HG03159 (cell line): ENCODE measurements at regions not wholly inside any gene's neighbourhood (a gene's known extent, or its start where the extent isn't known, plus 50 kb on each side); places are given as distances from the start of the nearest gene placed in this dataset.

ENCODE experiments used
- ATAC-seq: cut with Tn5 transposase; IDR thresholded peaks from one replicate; pipeline ENCODE4 v1.9.1; 2021; ENCODE audit warnings: mild to moderate bottlenecking, moderate library complexity; ENCODE audit not compliant: unreplicated experiment

DNA sequence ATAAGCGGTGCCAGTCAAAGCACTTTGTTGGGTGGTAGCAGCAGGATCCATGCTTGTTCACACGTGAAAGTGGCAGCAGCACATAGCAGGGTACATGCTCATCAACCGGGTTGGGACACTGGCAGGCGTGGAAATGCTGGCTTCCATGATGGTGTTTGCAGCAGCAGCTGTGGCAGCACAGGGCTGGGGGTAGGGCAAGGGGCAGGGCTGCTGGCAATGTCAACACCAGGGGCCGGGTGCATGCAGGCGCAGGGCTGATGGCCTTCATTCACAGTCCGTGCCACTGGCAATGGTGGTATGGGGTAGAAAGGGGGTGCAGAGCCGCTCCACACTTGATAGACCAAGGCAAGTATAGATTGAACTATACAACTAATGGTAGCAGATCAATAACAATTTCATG lies 374.7 kb upstream of the FAM241A start:
- no peak for ATAC-seq

DNA sequence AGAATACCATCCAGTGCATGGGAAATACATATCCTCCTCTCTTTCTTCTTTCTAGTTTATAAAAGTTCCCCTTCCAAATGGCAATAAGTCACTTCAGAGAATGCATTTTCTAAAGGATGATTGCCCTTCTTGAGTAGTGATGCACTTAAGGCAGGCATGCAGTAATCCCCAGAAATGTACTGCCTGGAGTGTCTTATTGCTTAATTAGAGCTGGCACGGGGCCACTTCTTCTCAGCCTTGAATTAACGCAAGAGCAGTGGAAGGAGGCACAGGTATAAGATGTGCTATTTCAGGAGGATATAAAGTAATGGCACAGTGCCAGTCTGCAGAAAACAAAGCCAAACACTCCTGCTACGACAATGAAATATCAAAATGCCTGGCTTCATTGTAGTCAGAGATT lies 371.4 kb upstream of the FAM241A start:
- no peak for ATAC-seq

DNA sequence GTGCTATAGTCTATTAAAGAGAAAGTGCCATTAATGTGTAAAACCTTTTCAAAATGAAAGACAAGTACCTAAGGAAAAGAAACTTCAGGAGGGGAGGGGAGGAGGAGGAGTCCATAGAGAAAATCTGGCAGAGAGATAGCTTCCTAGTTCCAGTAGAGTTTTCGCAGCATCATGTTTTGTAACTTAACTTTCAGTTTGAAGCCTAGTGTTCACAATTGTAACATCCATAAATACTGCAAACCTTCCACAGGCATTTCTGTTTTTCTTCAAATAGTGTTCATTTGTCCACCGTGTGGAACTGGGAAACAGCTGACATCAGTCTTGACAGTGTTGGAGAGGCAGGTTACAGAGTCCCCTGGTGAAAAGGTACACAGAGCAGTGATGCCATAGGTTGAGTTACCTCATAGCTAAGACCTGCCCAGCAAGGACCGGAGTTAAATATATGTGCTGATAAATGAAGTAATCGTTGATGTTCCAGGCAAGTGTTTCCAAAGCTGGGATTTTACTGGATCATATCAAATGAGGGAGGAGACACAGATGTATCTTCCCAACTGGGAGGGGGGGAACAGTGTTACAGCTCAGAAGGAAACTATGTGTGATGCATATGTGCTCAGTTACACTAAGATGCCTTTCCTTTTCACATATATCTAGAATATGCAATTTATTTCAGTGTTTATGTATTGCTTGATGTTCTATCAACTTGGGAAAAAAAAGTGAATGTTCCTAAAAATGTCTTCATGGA lies 369.5 kb upstream of the FAM241A start:
- ATAC-seq = no peak

DNA sequence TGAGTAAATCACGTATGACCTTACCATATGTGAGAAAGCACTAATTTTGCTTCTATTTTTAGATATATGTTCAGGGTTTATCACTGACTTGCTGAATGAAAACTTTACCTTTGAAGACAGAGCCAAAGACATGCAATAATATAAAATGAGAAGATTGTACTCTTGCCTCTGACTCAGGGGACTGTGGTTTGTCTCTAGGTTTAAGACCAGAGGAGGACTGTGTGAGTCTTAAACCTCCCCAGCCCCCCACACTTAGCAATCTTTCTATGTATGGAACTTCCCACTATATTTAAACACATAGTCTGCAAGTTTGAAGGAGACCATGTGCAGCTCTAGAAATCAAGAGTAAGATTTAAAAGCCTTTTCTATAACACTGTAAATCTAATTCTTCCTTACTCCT lies 368.7 kb upstream of the FAM241A start:
- no peak for ATAC-seq

DNA sequence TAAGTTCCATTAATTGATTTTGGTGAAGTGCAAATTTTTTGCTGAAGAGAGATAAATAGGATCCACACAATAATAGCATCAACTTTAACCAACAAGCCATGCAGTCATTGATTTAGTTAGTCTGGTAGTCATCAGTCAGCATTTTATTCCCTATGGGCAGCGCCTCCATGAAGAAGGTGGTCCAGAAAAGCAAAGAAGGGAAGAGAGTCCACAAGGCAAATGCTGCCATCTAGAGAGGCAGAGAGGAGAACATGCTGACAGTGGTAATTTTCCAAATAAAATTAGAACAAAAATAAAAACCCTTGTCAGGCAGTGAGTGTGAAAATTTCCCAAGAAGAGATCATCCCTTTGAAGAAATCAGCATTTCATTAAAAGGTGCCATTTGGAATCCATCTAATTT lies 366.7 kb upstream of the FAM241A start:
- no peak for ATAC-seq

DNA sequence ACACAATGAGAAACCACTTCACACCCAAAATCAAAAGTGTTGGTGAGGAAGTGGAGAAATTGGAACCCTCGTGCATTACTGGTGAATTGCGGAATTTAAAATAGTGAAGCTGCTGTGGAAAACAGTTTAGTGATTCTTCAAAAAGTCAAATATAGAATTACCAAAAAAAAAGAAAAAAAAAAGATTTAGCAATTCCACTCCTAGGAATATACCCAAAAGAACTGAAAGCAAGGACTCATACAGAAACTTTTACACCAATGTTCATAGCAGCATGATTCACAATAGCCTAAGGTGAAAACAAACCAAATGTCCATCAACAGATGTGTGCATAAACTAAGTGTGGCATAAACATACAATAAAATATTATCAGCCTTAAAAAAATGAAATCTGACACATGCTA lies 364.3 kb upstream of the FAM241A start:
- ATAC-seq = no peak

DNA sequence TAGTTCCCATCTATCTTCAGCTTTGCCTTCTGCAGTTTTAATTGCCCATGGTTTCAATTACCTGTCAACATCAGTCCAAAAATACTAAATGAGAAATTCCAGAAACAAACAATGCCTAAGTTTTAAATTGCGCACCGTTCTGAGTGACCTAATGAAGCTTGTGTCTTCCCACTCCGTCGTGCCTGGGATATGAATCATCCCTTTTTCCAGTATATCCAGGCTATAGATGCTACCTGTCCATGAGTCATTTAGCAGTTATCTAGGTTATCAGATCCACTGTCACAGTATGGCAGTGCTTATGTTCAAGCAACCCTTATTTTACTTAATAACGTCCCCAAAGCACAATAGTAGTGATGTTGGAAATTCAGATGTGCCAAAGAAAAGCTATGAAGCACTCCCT lies 363.6 kb upstream of the FAM241A start:
- no peak for ATAC-seq

DNA sequence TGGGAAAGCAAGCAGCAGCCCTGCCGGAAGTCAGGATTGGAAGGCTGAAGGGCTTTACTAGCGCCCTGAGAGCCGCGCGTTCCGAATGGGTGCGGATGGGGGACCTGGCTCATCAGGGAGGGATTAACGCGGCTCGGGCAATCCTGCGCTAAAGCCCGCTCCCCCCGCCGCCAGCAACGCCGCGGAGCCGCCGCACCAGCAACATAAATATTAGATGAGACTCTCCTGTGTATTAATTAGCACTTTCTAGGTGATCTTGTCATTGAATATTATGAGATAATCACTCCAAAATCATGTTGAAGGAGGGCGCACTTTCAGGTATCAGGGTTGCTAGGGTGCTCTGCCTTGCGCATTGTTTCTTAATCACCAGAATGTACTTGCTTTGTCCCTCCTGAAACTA lies 357.2 kb upstream of the FAM241A start:
- no peak for ATAC-seq

DNA sequence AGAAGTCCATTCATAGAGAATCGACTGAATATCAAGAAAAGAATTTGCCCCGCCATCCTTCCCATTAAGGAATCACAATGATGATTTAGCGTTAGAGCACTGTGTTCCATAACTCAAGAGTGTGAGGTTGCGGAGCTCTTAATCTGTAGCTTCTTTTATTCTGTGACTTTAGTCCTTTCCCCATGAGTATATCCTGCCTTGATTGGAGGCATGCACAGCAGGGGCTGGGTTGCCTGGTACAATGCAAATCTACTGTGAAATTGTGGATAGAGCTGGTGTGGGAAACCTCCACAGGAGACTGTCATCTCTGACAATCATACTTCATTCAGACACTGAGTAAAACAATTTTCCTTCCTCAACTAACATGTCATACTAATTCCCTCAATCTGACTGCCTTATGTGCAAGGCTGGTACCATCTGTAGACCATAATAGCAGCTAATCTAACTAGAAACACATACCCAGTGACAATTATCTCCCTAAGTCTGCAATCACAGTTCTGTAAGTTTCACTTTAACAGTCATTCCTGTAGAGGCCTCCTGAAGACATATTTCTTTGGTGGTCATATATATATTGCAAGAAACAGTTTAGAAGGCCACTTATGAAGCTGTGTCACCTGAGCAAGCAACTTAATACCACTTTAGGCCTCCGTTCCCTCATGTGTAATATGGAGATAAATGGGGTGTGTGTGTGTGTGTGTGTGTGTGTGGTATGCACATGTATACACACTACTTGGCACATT lies 355.2 kb upstream of the FAM241A start:
- ATAC-seq = no peak

DNA sequence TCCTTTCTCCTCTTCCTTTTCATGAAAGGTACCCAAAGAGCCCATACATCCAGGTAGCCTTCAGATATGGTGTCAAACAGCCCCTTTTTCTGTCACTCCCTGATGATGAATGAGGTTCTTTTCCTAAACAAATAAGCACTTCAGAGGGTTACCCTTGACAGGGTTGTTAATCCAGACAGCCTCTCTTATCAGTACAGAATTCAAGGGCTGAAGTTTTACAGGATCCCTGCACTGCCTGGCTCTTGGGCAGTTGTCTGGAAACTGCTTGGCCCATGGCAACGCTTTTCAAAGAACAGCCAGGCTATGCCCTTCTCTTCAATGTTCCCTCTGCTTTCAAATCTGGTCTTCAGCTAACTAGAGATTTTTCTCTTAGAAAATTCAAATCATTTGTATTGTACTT lies 352.6 kb upstream of the FAM241A start:
- ATAC-seq = no peak

DNA sequence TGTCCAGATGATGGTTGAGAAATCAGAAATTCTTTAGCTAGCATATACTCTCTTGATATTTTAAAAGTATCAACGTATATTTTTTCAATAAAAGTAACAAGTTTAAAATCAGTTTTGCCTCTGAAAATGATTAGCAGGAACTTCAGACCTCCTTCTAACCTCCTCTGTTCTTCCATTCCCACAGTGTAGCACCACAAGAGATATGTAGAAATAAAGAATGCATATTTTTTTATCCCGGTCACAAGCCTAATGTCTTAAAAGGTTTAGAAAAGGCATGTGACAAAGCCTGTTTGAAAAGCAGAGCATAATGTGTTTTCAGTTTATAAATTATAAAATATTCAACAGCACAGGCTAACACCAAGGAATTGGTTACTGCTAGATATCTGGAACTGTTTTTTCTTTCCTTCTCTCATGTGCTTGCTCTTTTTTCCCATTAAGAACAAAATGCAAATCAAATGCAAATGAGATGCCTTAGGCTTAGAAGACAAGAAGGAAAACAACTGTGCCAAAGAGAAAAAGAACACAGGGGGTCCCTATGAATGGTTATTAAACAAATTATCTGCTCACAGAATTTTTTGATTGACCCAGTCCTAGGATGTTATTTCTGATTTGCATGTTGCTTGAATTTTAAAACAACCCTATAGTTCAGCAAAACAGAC lies 351.7 kb upstream of the FAM241A start:
- no peak for ATAC-seq

DNA sequence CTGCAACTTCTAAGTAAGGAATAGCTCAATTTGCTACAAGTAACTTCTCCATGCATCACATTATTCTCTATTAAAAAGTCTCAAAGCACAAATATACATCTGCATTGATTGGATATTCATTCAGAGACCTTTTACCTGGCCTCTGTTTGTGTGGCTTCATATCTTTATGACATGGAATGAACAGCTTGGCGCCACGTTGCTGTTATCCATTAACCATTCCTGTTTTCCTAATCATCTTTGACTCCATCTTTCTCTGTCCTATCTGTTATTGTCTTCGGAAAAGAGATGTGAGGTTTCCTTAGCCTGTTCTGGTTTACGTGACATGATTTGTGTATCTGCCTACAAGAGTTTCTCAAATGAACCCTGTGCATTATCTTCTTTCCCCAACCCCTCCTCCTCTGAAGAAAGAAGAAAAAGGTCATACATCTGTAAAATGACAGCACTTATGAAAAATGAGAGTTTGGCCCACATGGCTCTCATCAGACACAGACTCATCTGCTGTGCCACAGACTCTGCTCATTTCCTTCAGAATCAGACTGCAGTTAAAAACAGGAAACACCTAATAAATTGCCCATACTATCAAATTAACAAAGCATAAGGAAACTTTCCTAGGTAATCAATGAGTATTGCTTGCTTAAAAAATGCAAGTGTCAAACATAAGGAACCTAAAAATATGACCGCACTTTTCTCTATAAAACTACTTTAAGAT lies 347.6 kb upstream of the FAM241A start:
- ATAC-seq = no peak

DNA sequence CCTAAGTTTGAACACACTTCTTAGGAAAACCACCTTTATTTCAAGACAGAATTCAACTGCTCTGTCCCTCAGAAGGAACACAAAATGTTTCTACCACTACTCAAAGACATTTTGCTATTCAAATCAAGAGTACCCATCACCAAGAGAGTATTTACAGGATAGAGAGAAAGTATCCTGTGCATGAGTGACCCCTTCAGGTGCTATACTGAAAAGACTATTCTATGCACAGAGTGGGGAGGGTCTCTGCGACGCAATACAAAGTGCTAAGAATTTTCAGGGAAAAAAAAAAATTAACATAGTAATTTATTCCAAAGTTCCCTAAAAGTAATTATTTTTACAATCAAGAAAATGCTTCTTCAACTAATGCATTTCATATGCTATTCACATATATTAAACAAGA lies 346.4 kb upstream of the FAM241A start:
- no peak for ATAC-seq

DNA sequence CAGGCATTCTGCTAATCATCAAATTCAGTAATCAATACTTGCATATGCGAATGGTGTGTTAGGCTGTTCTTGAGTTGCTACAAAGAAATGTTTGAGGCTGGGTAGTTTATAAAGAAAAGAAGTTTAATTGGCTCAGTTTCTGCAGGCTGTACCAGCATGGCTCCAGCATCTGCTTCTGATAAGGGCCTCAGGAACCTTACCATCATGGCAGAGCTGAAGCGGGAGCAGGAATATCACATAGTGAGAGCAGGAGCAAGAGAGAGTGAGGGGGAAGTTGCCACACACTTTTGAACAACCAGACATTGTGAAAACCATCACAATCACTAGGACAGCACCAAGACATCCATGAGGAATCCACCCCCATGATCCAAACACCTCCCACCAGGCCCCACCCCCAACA lies 344.7 kb upstream of the FAM241A start:
- ATAC-seq = no peak

DNA sequence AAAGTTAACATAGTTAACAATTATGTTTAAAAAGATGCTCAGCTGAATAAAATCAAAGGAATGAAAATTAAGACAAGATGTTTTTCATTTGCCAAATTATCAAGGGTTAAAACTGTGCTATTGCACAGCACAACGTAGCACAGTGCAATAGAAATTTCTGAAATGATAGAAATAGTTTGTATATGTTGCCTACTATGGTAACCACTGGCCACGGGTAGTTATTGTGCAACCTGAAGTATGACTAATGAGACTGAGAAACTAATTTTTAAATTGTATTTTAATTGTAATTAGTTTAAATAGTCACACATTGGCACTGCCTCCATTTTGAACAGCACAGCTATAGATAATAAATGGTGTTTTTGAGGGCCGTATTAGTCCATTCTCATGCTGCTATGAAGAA lies 343.1 kb upstream of the FAM241A start:
- ATAC-seq = no peak

DNA sequence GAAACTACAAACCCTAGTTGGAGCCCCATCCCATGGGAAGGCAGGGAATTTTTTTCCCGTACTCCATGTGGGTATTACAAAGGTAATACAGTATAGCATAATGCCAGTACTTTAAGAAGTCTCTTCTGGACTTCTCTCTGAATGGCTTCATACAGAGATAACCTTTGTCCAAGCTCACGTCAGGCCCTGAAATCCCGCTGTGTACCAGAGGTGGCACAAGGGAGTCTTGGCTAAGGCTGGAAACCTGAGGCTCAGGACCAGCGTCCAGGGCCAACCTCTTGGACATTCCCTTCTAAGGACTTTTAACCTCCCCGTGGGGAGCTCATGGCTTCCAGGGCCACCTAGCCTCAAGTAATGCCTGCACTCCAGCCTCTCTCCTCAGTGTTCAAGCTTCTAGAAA lies 338.9 kb upstream of the FAM241A start:
- no peak for ATAC-seq

DNA sequence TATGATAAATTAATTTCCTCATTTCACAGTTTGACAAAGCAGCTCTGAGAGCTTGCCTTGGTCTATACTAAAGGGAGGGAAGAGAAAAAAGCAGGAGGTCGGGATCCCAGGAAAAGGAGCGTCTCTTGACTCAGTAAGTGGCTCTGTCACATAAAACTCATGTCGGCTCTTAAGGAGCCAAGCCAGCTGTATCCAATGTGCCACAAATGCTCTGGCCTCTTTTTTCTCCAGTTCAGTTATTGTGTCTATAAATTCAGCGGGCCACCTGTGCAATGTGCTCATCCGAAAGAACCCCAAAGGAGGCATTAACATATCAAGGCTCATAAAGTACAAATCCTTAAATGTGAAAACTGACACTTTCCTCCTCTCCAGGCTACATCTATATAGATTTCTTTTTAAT lies 337.7 kb upstream of the FAM241A start:
- no peak for ATAC-seq

DNA sequence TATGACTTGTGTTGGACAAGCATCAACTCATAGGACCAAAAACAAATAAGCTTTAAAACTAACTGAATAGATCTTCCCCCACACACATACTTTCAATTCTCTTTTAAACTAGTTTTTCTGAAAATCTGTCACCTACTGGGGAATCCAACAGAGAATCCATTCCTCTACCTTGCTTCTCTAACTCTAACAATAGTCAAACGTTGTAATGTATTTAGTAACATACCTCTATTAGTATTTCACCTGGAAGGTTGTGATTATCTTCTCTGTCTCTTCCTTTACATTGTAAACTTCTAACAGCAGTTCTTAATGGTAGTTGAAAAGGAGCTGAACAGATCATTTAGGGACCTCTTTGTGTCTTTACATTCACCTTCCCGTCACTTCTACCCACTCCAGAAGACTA lies 337.1 kb upstream of the FAM241A start:
- ATAC-seq = no peak

DNA sequence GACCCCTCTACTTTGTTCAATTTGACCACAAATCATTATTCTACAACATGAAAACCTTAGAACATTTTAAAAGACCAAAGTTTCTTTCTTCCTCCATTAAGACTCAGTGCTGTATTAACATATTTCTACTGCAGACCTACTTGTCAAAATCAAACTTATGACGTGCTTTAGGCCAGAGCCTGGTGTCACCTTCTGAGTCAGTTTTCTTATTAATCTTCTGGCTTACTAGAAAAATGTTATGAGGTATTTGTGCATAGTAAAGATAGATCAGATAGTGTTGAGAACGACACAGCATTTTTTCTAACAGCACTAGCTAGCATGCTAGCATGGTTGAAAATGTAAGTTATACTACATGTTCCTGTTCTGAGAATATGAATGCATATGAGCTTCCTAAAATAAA lies 333.6 kb upstream of the FAM241A start:
- ATAC-seq = no peak

DNA sequence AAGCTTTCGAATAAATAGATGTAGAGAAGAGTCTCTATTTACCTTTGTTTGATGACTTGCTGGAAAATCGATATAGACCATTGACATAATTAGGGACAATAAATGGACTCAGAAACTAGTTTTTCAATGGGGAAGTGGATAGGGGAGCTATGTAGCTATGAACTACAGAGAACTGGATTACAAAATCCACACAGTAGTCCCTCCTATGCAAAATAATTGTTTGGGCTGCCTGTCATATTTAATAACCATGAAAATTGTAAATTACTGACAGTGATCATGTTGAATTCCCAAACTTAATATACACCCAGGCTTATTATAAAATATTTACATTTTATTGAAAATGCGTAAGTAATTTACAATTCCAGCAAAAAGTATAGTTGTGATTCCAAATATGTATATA lies 333.1 kb upstream of the FAM241A start:
- ATAC-seq = no peak

DNA sequence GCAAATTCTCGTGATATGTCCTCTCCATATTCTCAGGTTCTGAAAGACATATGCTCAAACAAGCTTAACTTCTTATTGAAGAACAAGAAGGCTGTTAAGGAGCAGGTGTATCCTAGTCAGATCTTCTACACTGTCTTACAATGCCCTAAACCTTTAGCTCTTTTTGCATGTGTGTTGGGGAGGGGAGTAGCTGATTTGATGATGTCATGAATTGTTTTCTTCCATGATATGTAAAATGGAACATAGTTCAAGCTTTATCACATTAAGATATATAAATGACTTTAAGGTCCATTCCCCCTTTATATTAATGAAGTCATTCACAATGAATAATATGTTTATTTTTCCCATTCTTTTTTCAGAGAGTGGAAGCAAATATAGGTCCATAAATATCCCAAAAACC lies 332.5 kb upstream of the FAM241A start:
- no peak for ATAC-seq
